Pancreas (tissue), 10 donors: ENCODE measurements at regions not wholly inside any gene's neighbourhood (a gene's known extent, or its start where the extent isn't known, plus 50 kb on each side); places are given as distances from the start of the nearest gene placed in this dataset.
"Not testable (repeated sequence)": the region's sequence is repeated elsewhere in the genome, so short reads cannot be mapped to it uniquely, and the experiment has no call there.

ENCODE experiments used
- ATAC-seq, 4 donors: fragments of 200-7000 bp; cut with Tn5 transposase; one replicate each; pipeline versions ENCODE4 v1.8.0 to v1.9.1; 2020; ENCODE audit warnings: mild to moderate bottlenecking in 4 of 4, moderate library complexity in 4 of 4
- DNase-seq, 6 donors: peaks; one replicate each; pipeline ENCODE4 v3.0.0-alpha.2; 2020
- FAIRE-seq: peaks from 2 replicates; lab custom pipeline; 2012; peaks lifted over from hg19 to GRCh38; lab: Jason Lieb, UNC
- H3K27ac ChIP-seq, 4 donors: fragments of 200-600 bp; sonication (generic); 1 replicate in 3 of 4; 2 replicates in 1 of 4; pipeline versions ENCODE4 v1.5.0 to v1.8.0; 2020
- H3K27me3 ChIP-seq, 4 donors: fragments of 200-600 bp; one replicate each; pipeline ENCODE4 v1.8.0; 2021
- H3K36me3 ChIP-seq, 3 donors: fragments of 200-600 bp; sonication (generic) in 1 of 3; one replicate each; pipeline versions ENCODE4 v1.5.0 to v1.8.0; 2020 to 2021
- H3K4me1 ChIP-seq, 3 donors: fragments of 200-600 bp; one replicate each; pipeline ENCODE4 v1.8.0; 2021
- H3K4me3 ChIP-seq, 4 donors: fragments of 200-600 bp; sonication (generic) in 2 of 4; one replicate each; pipeline versions ENCODE4 v1.5.0 to v1.8.0; 2020 to 2021
- H3K9me3 ChIP-seq, 4 donors: fragments of 200-600 bp; one replicate each; pipeline ENCODE4 v1.8.0; 2021
- WGBS, 2 donors: extraction: QIAGEN DNeasy Blood & Tissue Kit; methylation state at CpG; one replicate each; pipeline ENCODE4 v1.1.7; 2013; 5-methylcytosine and 5-hydroxymethylcytosine counted together
- intact Hi-C, 3 donors: fragments of 100-400 bp; cut with DNase I; formaldehyde crosslinking; loops; one replicate each; pipeline versions ENCODE4 v1.11.1 to v1.14.2; 2022
- donor health status: healthy with polysubstance abuse.
- donor health status: DM: no; HTN: no; CAD: no; lungs with moderate emphysema.
- donor health status: DM: no; HTN: no; CAD: no.
- donor health status: control.
- donor health status: control.
- donor health status: Bipolar disorder and iron deficiency.
- donor health status: DM: yes; HTN: yes; CAD: no.
- donor health status: DM: no; HTN: no; CAD: no.
- donor health status: DM: no; HTN: no; CAD: no.
- donor health status: DM: yes; HTN: yes; CAD: no.

- H3K27me3 ChIP-seq, FAIRE-seq, ATAC-seq, H3K27ac ChIP-seq, H3K36me3 ChIP-seq, H3K4me3 ChIP-seq, intact Hi-C loops, H3K4me1 ChIP-seq, H3K9me3 ChIP-seq: not testable (repeated sequence)
- DNase-seq: peak in 1 of 6 donors; percentile 31
- WGBS, 2 donors: 57 to 65% methylated on average over 12 to 17 of the region's 17 CpGs
Measured at GRCh38 chr7:72266-73057, 119.9 kb upstream of the FAM20C start.

DNA sequence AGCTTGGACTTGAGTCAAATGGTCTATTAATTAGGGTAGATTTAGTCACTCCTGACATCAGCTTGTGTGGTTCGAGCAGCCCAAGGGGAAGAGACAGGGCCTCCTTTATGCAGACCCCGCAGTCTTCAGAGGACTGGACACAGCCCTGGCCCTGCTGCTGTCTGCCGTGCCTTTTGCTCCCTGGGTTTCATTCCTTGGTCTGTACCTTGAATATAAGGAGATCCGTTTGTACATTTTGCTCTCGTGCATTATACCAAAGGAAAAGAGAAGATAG lies 119.4 kb upstream of the FAM20C start:
- H3K27me3 ChIP-seq, H3K27ac ChIP-seq, H3K4me1 ChIP-seq, H3K36me3 ChIP-seq, intact Hi-C loops, ATAC-seq, DNase-seq, H3K4me3 ChIP-seq, H3K9me3 ChIP-seq, FAIRE-seq: not testable (repeated sequence)
- WGBS, 2 donors: 67 to 74% methylated on average over 1 of the region's 5 CpGs

DNA sequence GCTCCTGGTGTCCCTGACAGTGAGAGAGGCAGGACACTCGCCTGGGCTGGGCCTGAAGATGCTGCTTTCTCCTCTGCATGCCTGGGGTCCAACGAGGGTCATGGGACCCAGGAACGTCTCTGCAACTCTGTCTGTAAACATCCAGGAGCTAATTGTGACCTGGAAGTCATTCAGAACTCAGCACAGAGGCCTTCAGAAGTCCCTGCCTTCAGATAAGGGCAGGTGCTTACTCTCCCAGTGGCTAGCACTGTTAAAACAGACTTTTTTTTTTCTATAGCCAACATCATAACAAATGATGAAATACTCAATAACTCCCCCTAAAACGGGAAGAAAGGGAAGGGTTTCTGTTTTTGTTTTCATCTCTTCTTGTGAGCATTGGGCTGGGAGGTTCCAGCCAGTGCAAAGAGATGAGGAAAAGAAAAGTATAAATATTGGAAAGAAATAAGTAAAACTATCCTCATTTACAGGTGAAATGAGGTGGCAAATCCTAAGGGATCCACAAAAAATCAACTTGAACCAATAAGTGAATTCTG lies 118.3 kb upstream of the FAM20C start:
- 18 to 21% methylated on average over 4 of the region's 4 CpGs for WGBS, 2 donors
- ATAC-seq (peak; percentile 47 to 75 (median 66)), DNase-seq (peak in 3 of 6 donors; percentile 35 to 47 (median 39))
- H3K27me3 ChIP-seq, FAIRE-seq, H3K9me3 ChIP-seq, H3K4me1 ChIP-seq, H3K4me3 ChIP-seq, intact Hi-C loops, H3K36me3 ChIP-seq: not testable (repeated sequence)
- peak overlapping the region in 1 of 4 donors; percentile 39 for H3K27ac ChIP-seq

- peak in 1 of 6 donors; percentile 2 for DNase-seq
- ATAC-seq, H3K4me3 ChIP-seq, H3K36me3 ChIP-seq, H3K27ac ChIP-seq, H3K27me3 ChIP-seq, H3K4me1 ChIP-seq, intact Hi-C loops, H3K9me3 ChIP-seq, FAIRE-seq: not testable (repeated sequence)
- 75 to 78% methylated on average over 13 of the region's 13 CpGs for WGBS, 2 donors
Measured at GRCh38 chr7:75511-75910, 116.9 kb upstream of the FAM20C start.

GRCh38 chr7:76202-76601 lies 116.2 kb upstream of the FAM20C start:
- H3K27me3 ChIP-seq, ATAC-seq, intact Hi-C loops, H3K36me3 ChIP-seq, DNase-seq, FAIRE-seq, H3K27ac ChIP-seq, H3K9me3 ChIP-seq, H3K4me3 ChIP-seq, H3K4me1 ChIP-seq: not testable (repeated sequence)
- 67% methylated on average over 8 of the region's 11 CpGs; no CpG with 5 or more reads in 1 of the 2 donors for WGBS, 2 donors

- intact Hi-C loops, H3K4me3 ChIP-seq, H3K27ac ChIP-seq, H3K9me3 ChIP-seq, H3K27me3 ChIP-seq, FAIRE-seq, H3K4me1 ChIP-seq, H3K36me3 ChIP-seq, ATAC-seq: not testable (repeated sequence)
- peak in 1 of 6 donors; percentile 27 for DNase-seq
- WGBS, 2 donors: 31 to 46% methylated on average over 7 of the region's 11 CpGs
Measured at GRCh38 chr7:76829-77395, 115.5 kb upstream of the FAM20C start.

GRCh38 chr7:78862-79261 lies 113.5 kb upstream of the FAM20C start:
- H3K9me3 ChIP-seq: not testable (repeated sequence)
- DNase-seq: peak in 1 of 6 donors; percentile 39
- WGBS, 2 donors: 91% methylated on average over 5 to 6 of the region's 7 CpGs

DNA sequence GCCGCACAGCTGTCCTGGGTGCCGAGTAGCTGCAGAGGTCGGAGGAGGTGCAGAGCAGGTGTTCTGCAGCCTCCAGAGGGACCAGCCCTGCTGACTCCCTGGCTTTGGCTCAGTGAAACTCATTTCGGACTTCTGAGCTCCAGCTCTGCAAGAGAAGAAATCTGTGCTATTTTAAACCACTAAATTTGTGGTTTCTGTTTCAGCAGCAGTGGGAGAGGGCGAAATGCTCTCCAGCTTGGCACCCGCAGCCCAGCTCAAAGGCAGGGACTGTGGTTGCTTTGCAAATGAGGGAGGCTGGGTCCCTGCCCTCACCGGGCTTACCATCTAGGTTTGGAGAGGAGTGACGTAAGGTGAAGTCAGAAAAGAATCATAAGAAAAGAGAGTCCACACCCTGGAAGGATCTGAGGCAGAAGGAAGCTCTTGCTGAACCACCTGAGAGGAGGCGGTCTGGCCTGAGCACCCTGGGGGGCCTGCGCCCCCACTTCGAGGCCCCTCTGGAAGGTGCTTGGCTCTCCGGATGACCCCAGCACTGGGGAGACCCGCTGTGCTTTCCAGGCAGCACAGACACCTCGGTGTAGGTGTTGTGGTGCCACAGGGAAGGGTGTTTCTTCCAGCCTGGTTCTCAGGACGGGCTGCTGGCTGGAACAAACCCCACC lies 112.8 kb upstream of the FAM20C start:
- H3K36me3 ChIP-seq, H3K9me3 ChIP-seq, H3K27ac ChIP-seq, FAIRE-seq, ATAC-seq, DNase-seq, intact Hi-C loops, H3K4me1 ChIP-seq, H3K4me3 ChIP-seq, H3K27me3 ChIP-seq: not testable (repeated sequence)
- 83 to 89% methylated on average over 10 to 14 of the region's 15 CpGs for WGBS, 2 donors

More at GRCh38 chr7:78862-79261, 113.5 kb upstream of the FAM20C start:
- H3K27ac ChIP-seq, intact Hi-C loops, H3K27me3 ChIP-seq, ATAC-seq, H3K36me3 ChIP-seq, FAIRE-seq, H3K4me1 ChIP-seq, H3K4me3 ChIP-seq: not testable (repeated sequence)
